ENCODE measurements at regions not wholly inside any gene's neighbourhood (a gene's known extent, or its start where the extent isn't known, plus 50 kb on each side); places are given as distances from the start of the nearest gene placed in this dataset.

- Histone ChIP-seq H3K4me1 (ENCODE audit: control insufficient read depth, insufficient read depth, low read length, poor library complexity, severe bottlenecking) (no peaks in the 10 kb centered on the region), H3K36me3 (ENCODE audit: control insufficient read depth, insufficient read depth, low read length) (no peaks in the 10 kb centered on the region), H3K27ac (ENCODE audit: low read depth, low read length, severe bottlenecking) (no peak overlapping the region), H3K9me3 (ENCODE audit: control insufficient read depth, low read length) (no peaks in the 10 kb centered on the region), H3K4me3 (ENCODE audit: extremely low read depth, insufficient read depth, low read length, poor library complexity, severe bottlenecking) (no peak overlapping the region)
- 65 to 83% methylated on average over 3 to 5 of the region's 6 CpGs for WGBS, 2 experiments (ENCODE audit: insufficient coverage in 2 of 2)
These were observed 408.7 kb upstream of the KCNH7 start for GRCh38 chr2:163247156-163247846.

DNA sequence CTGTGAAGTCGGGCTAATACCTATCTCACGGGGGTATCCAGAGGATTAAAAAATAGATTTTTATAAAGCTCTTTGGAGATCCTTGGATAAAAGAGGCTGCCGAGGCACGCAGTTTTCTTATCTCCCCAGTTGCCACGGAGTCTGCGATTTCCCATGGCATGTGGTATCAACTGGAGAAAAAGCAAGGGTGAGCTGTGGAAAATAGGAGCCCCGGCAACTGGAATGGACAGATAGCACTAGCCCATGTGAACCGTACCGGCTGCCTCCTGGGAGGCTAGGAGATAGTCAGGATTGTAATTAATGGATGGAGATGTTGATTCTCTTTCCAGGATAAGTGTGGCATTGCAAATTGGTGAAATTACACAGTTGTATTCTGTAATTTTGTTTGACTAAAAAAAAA is 407.6 kb upstream of the KCNH7 start:
- Histone ChIP-seq H3K27ac (ENCODE audit: low read depth, low read length, severe bottlenecking) (no peak overlapping the region), H3K4me1 (ENCODE audit: control insufficient read depth, insufficient read depth, low read length, poor library complexity, severe bottlenecking) (no peaks in the 10 kb centered on the region), H3K9me3 (ENCODE audit: control insufficient read depth, low read length) (no peaks in the 10 kb centered on the region), H3K36me3 (ENCODE audit: control insufficient read depth, insufficient read depth, low read length) (no peaks in the 10 kb centered on the region), H3K4me3 (ENCODE audit: extremely low read depth, insufficient read depth, low read length, poor library complexity, severe bottlenecking) (no peak overlapping the region)
- 77 to 81% methylated on average over 9 of the region's 9 CpGs for WGBS, 2 experiments (ENCODE audit: insufficient coverage in 2 of 2)

DNA sequence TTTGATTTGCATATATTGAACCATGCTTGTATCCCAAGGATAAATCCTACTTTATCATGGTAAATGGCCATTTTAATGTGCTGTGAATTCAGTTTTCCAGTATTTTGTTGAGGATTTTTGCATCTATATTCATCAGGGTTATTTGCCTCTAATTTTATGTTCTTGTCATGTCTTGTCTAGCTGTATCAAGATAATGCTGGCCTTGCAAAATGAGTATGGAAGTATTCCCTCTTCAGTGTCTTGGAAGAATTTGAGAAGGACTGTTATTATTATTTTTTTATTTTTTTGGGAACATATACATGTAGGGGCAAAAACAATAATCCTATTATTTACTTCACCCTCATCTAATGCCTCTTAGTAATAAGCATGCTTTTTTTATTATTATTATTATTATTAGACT is 398.0 kb upstream of the KCNH7 start:
- H3K4me3 ChIP-seq (ENCODE audit: extremely low read depth, insufficient read depth, low read length, poor library complexity, severe bottlenecking) = no peak overlapping the region
- H3K9me3 ChIP-seq (ENCODE audit: control insufficient read depth, low read length) = peaks cover 5% of the 10 kb centered on the region
- H3K4me1 ChIP-seq (ENCODE audit: control insufficient read depth, insufficient read depth, low read length, poor library complexity, severe bottlenecking) = no peaks in the 10 kb centered on the region
- H3K27ac ChIP-seq (ENCODE audit: low read depth, low read length, severe bottlenecking) = no peak overlapping the region
- no peaks in the 10 kb centered on the region for H3K36me3 ChIP-seq (ENCODE audit: control insufficient read depth, insufficient read depth, low read length)

GRCh38 chr2:163231666-163232065 is 393.1 kb upstream of the KCNH7 start:
- no peaks in the 10 kb centered on the region for H3K9me3 ChIP-seq (ENCODE audit: control insufficient read depth, low read length)
- H3K4me1 ChIP-seq (ENCODE audit: control insufficient read depth, insufficient read depth, low read length, poor library complexity, severe bottlenecking) = no peaks in the 10 kb centered on the region
- no peak overlapping the region for H3K27ac ChIP-seq (ENCODE audit: low read depth, low read length, severe bottlenecking)
- H3K4me3 ChIP-seq (ENCODE audit: extremely low read depth, insufficient read depth, low read length, poor library complexity, severe bottlenecking) = no peak overlapping the region
- 75% methylated on average over 1 of the region's 1 CpG; no CpG with 5 or more reads in 1 of the 2 experiments for WGBS, 2 experiments (ENCODE audit: insufficient coverage in 2 of 2)
- no peaks in the 10 kb centered on the region for H3K36me3 ChIP-seq (ENCODE audit: control insufficient read depth, insufficient read depth, low read length)

DNA sequence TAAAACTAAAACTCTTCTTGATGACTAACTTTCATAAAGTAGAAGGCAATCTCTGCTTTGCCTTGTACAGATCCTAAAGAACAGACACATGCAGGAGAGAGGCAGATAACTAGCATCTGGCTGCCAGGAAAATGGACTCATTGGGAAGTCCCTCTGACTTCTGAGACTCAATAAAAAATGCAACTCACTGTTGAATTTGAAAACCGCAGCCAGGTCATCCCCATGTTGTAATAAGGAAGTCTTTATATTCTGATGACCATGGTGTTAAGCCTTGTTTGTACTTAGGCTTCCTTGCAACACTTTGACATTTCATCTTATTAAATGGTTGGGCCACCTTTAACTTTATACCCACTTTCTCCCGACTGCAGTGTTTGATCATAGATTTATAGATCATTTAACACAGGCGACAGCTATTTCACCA is 375.1 kb upstream of the KCNH7 start:
- Histone ChIP-seq H3K4me3 (ENCODE audit: extremely low read depth, insufficient read depth, low read length, poor library complexity, severe bottlenecking) (no peak overlapping the region), H3K4me1 (ENCODE audit: control insufficient read depth, insufficient read depth, low read length, poor library complexity, severe bottlenecking) (no peaks in the 10 kb centered on the region), H3K9me3 (ENCODE audit: control insufficient read depth, low read length) (no peaks in the 10 kb centered on the region), H3K27ac (ENCODE audit: low read depth, low read length, severe bottlenecking) (no peak overlapping the region), H3K36me3 (ENCODE audit: control insufficient read depth, insufficient read depth, low read length) (no peaks in the 10 kb centered on the region)
- WGBS, 2 experiments (ENCODE audit: insufficient coverage in 2 of 2) = 80% methylated on average over 1 of the region's 3 CpGs; no CpG with 5 or more reads in 1 of the 2 experiments

- Histone ChIP-seq H3K36me3 (ENCODE audit: control insufficient read depth, insufficient read depth, low read length) (no peaks in the 10 kb centered on the region), H3K4me3 (ENCODE audit: extremely low read depth, insufficient read depth, low read length, poor library complexity, severe bottlenecking) (no peak overlapping the region), H3K4me1 (ENCODE audit: control insufficient read depth, insufficient read depth, low read length, poor library complexity, severe bottlenecking) (no peaks in the 10 kb centered on the region), H3K27ac (ENCODE audit: low read depth, low read length, severe bottlenecking) (no peak overlapping the region), H3K9me3 (ENCODE audit: control insufficient read depth, low read length) (no peaks in the 10 kb centered on the region)
- 67 to 89% methylated on average over 1 of the region's 1 CpG for WGBS, 2 experiments (ENCODE audit: insufficient coverage in 2 of 2)
These were observed 371.9 kb upstream of the KCNH7 start for GRCh38 chr2:163210430-163210918.

- no peaks in the 10 kb centered on the region for H3K36me3 ChIP-seq (ENCODE audit: control insufficient read depth, insufficient read depth, low read length)
These were observed 369.3 kb upstream of the KCNH7 start for GRCh38 chr2:163207693-163208370.

DNA sequence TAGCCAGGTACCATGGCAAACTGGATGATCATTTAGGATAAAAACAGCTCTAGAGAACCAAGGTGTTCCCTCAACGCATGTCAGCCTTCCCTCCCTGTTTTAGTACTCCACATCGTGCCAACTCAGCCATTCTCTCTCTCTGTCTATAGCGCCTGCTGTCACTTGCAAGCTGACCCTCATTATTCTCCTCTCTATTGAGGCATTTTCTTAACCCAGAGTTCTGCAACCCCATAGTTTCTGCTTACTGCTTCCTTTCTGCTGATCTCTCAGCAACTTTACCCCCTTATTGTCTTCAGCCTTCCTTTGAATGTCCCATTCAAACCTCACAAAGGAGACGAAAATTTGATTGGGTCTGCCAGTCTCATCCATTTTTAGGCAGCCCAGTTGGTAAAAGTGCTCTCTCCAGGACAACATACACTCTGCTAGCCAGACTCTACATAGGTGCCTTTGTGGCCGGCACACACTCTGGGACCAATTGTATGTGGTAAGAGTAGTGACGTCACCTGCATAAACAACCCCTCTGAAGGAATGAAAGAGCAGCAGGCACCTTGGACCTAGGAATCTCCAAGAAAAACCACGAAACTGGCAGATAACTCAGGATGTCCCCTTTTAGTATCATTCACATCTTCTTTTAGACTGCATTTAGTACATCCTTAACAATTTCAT is 367.2 kb upstream of the KCNH7 start:
- Histone ChIP-seq H3K27ac (ENCODE audit: low read depth, low read length, severe bottlenecking) (no peak overlapping the region), H3K4me3 (ENCODE audit: extremely low read depth, insufficient read depth, low read length, poor library complexity, severe bottlenecking) (no peak overlapping the region), H3K36me3 (ENCODE audit: control insufficient read depth, insufficient read depth, low read length) (no peaks in the 10 kb centered on the region), H3K9me3 (ENCODE audit: control insufficient read depth, low read length) (no peaks in the 10 kb centered on the region), H3K4me1 (ENCODE audit: control insufficient read depth, insufficient read depth, low read length, poor library complexity, severe bottlenecking) (no peaks in the 10 kb centered on the region)
- WGBS, 2 experiments (ENCODE audit: insufficient coverage in 2 of 2) = 66 to 76% methylated on average over 4 to 6 of the region's 7 CpGs

More at GRCh38 chr2:163207693-163208370, 369.3 kb upstream of the KCNH7 start:
- Histone ChIP-seq H3K4me3 (ENCODE audit: extremely low read depth, insufficient read depth, low read length, poor library complexity, severe bottlenecking) (no peak overlapping the region), H3K4me1 (ENCODE audit: control insufficient read depth, insufficient read depth, low read length, poor library complexity, severe bottlenecking) (no peaks in the 10 kb centered on the region), H3K27ac (ENCODE audit: low read depth, low read length, severe bottlenecking) (no peak overlapping the region), H3K9me3 (ENCODE audit: control insufficient read depth, low read length) (no peaks in the 10 kb centered on the region)
- WGBS, 2 experiments (ENCODE audit: insufficient coverage in 2 of 2) = 75 to 92% methylated on average over 1 to 2 of the region's 2 CpGs

GRCh38 chr2:163200741-163201140 is 362.2 kb upstream of the KCNH7 start:
- Histone ChIP-seq H3K4me3 (ENCODE audit: extremely low read depth, insufficient read depth, low read length, poor library complexity, severe bottlenecking) (no peak overlapping the region), H3K4me1 (ENCODE audit: control insufficient read depth, insufficient read depth, low read length, poor library complexity, severe bottlenecking) (no peaks in the 10 kb centered on the region), H3K27ac (ENCODE audit: low read depth, low read length, severe bottlenecking) (no peak overlapping the region), H3K9me3 (ENCODE audit: control insufficient read depth, low read length) (no peaks in the 10 kb centered on the region), H3K36me3 (ENCODE audit: control insufficient read depth, insufficient read depth, low read length) (no peaks in the 10 kb centered on the region)
- 96 to 100% methylated on average over 1 to 4 of the region's 4 CpGs for WGBS, 2 experiments (ENCODE audit: insufficient coverage in 2 of 2)

DNA sequence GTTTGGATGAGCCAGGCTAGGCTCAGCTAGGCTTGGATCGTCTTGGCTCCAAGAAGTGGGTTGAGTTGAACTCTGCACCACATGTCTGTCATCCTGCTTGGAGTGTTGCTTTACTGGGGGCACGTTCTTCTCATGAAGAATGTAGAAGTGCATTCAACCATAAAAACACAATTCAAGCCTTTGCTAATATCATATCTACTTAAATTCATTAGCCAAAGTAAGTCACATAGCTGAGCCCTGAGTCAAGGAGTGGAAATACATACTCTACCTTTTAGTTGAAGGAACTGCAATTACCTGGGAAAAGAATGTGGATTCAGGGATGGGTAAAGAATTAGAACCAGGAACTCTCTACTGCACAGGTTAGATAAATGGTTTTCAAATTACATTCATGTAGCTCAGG is 360.4 kb upstream of the KCNH7 start:
- Histone ChIP-seq H3K36me3 (ENCODE audit: control insufficient read depth, insufficient read depth, low read length) (no peaks in the 10 kb centered on the region), H3K4me1 (ENCODE audit: control insufficient read depth, insufficient read depth, low read length, poor library complexity, severe bottlenecking) (no peaks in the 10 kb centered on the region), H3K4me3 (ENCODE audit: extremely low read depth, insufficient read depth, low read length, poor library complexity, severe bottlenecking) (no peak overlapping the region), H3K27ac (ENCODE audit: low read depth, low read length, severe bottlenecking) (no peak overlapping the region), H3K9me3 (ENCODE audit: control insufficient read depth, low read length) (no peaks in the 10 kb centered on the region)
- WGBS, 2 experiments (ENCODE audit: insufficient coverage in 2 of 2) = 80% methylated on average over 1 of the region's 2 CpGs; no CpG with 5 or more reads in 1 of the 2 experiments

All from mesodermal cell (in vitro differentiated cells).